GM18907 (cell line): ENCODE measurements at regions not wholly inside any gene's neighbourhood (a gene's known extent, or its start where the extent isn't known, plus 50 kb on each side); places are given as distances from the start of the nearest gene placed in this dataset.
"Not testable (repeated sequence)": the region's sequence is repeated elsewhere in the genome, so short reads cannot be mapped to it uniquely, and the experiment has no call there.

Experiments
- ATAC-seq: cut with Tn5 transposase; IDR thresholded peaks from one replicate; pipeline ENCODE4 v1.9.1; 2021; ENCODE audit warnings: mild to moderate bottlenecking, moderate library complexity; ENCODE audit not compliant: unreplicated experiment

GRCh38 chr3:159672728-159673688 is 315.6 kb upstream of the IL12A start:
- ATAC-seq = no peak

GRCh38 chr3:159674583-159674982 is 314.1 kb upstream of the IL12A start:
- ATAC-seq = no peak

- ATAC-seq = no peak
These were observed 313.4 kb upstream of the IL12A start for GRCh38 chr3:159675285-159675684.

- no peak for ATAC-seq
These were observed 308.7 kb upstream of the IL12A start for GRCh38 chr3:159679900-159680299.

- ATAC-seq = not testable (repeated sequence)
These were observed 306.9 kb upstream of the IL12A start for GRCh38 chr3:159681717-159682116.

- no peak for ATAC-seq
These were observed 302.8 kb upstream of the IL12A start for GRCh38 chr3:159685801-159686200.

GRCh38 chr3:159693226-159693625 is 295.4 kb upstream of the IL12A start:
- ATAC-seq = no peak

- no peak for ATAC-seq
These were observed 276.9 kb upstream of the IL12A start for GRCh38 chr3:159711560-159712333.

- ATAC-seq = no peak
These were observed 267.3 kb upstream of the IL12A start for GRCh38 chr3:159721324-159721723.

GRCh38 chr3:159723295-159723694 is 265.3 kb upstream of the IL12A start:
- ATAC-seq = no peak

GRCh38 chr3:159724627-159725026 is 264.0 kb upstream of the IL12A start:
- no peak for ATAC-seq

- no peak for ATAC-seq
These were observed 262.2 kb upstream of the IL12A start for GRCh38 chr3:159726231-159726964.

- no peak for ATAC-seq
These were observed 261.1 kb upstream of the IL12A start for GRCh38 chr3:159727506-159727905.

- no peak for ATAC-seq
These were observed 257.4 kb upstream of the IL12A start for GRCh38 chr3:159731254-159731653.

- ATAC-seq = no peak
These were observed 256.2 kb upstream of the IL12A start for GRCh38 chr3:159732172-159733111.

GRCh38 chr3:159733194-159733860 is 255.3 kb upstream of the IL12A start:
- ATAC-seq = no peak

GRCh38 chr3:159734681-159735080 is 254.0 kb upstream of the IL12A start:
- ATAC-seq = no peak

- no peak for ATAC-seq
These were observed 249.5 kb upstream of the IL12A start for GRCh38 chr3:159739166-159739565.

- ATAC-seq = no peak
These were observed 248.7 kb upstream of the IL12A start for GRCh38 chr3:159739969-159740368.

GRCh38 chr3:159741281-159741680 is 247.4 kb upstream of the IL12A start:
- ATAC-seq = no peak
